VCaP (cell line): ENCODE measurements at regions not wholly inside any gene's neighbourhood (a gene's known extent, or its start where the extent isn't known, plus 50 kb on each side); places are given as distances from the start of the nearest gene placed in this dataset.

Experiments used
- H3K27ac ChIP-seq: fragments of 450-650 bp; 2 replicates; pipeline ENCODE4 v1.5.1; 2017
- CTCF ChIP-seq: fragments of 450-650 bp; conservative IDR thresholded peaks from 2 replicates; pipeline ENCODE4 v1.5.1; 2017; ENCODE audit warnings: mild to moderate bottlenecking, moderate library complexity

GRCh38 chr11:32233276-32233675 is 142.4 kb downstream of the RCN1 start:
- TF ChIP-seq CTCF = no peak
- no peak overlapping the region for H3K27ac ChIP-seq

- no peak overlapping the region for H3K27ac ChIP-seq
- TF ChIP-seq CTCF = no peak
Observed at GRCh38 chr11:32233928-32234327, 143.1 kb downstream of the RCN1 start.

GRCh38 chr11:32244453-32244852 is 153.6 kb downstream of the RCN1 start:
- TF ChIP-seq CTCF = no peak

GRCh38 chr11:32253706-32254105 is 162.8 kb downstream of the RCN1 start:
- no peak overlapping the region for H3K27ac ChIP-seq
- TF ChIP-seq CTCF = no peak

More at GRCh38 chr11:32244453-32244852, 153.6 kb downstream of the RCN1 start:
- H3K27ac ChIP-seq = no peak overlapping the region

GRCh38 chr11:32255841-32256240 is 165.0 kb downstream of the RCN1 start:
- H3K27ac ChIP-seq = no peak overlapping the region
- TF ChIP-seq CTCF = no peak

GRCh38 chr11:32256466-32256865 is 165.6 kb downstream of the RCN1 start:
- no peak for TF ChIP-seq CTCF

GRCh38 chr11:32259641-32260081 is 168.8 kb downstream of the RCN1 start:
- no peak overlapping the region for H3K27ac ChIP-seq
- no peak for TF ChIP-seq CTCF

More at GRCh38 chr11:32256466-32256865, 165.6 kb downstream of the RCN1 start:
- no peak overlapping the region for H3K27ac ChIP-seq
